HL-60 (cell line): ENCODE measurements at regions not wholly inside any gene's neighbourhood (a gene's known extent, or its start where the extent isn't known, plus 50 kb on each side); places are given as distances from the start of the nearest gene placed in this dataset.

Source experiments
- DNase-seq, 2 experiments: peaks; one replicate each; pipeline ENCODE4 v3.0.0-alpha.2; 2010 to 2020; ENCODE audit warnings: low read depth in 1 of 2, low spot score in 1 of 2
- H3K27ac ChIP-seq: fragments of 250-450 bp; sonication (Bioruptor Pico); replicated peaks from 2 replicates; pipeline ENCODE4 v1.5.1; 2020; ENCODE audit warnings: mild to moderate bottlenecking, moderate library complexity
- H3K27me3 ChIP-seq: fragments of 250-450 bp; sonication (Bioruptor Pico); 2 replicates; pipeline ENCODE4 v1.5.1; 2021; ENCODE audit warnings: mild to moderate bottlenecking, moderate library complexity; ENCODE audit not compliant: insufficient read depth, poor library complexity, severe bottlenecking
- H3K4me3 ChIP-seq: replicated peaks from 2 replicates; pipeline ENCODE4 v1.5.1; 2011; ENCODE audit warnings: mild to moderate bottlenecking, control low read depth, low read length; ENCODE audit not compliant: insufficient read depth
- CTCF ChIP-seq: IDR thresholded peaks from one replicate; pipeline ENCODE4 v1.5.1; 2011; ENCODE audit warnings: low read length, control low read depth, inconsistent platforms; ENCODE audit not compliant: insufficient read depth
- GABPA ChIP-seq: IDR thresholded peaks from 2 replicates; pipeline ENCODE4 v1.6.1; 2012; ENCODE audit warnings: low read depth
- POLR2AphosphoS5 ChIP-seq: IDR thresholded peaks from 2 replicates; pipeline ENCODE4 v1.6.1; 2012; ENCODE audit warnings: low read depth
- REST ChIP-seq: IDR thresholded peaks from 2 replicates; pipeline ENCODE4 v1.6.1; 2012; ENCODE audit warnings: low read depth; ENCODE audit not compliant: insufficient replicate concordance
- SPI1 ChIP-seq: IDR thresholded peaks from 2 replicates; pipeline ENCODE4 v1.6.1; 2012; ENCODE audit warnings: low read depth, mild to moderate bottlenecking, borderline replicate concordance

GRCh38 chr2:12548906-12549305, 167.8 kb upstream of the TRIB2 start:
- TF ChIP-seq CTCF (no peak), POLR2AphosphoS5 (no peak), REST (no peak), SPI1 (no peak), GABPA (no peak)
- Histone ChIP-seq H3K27ac (no peak overlapping the region), H3K4me3 (no peak overlapping the region), H3K27me3 (no peaks in the 10 kb centered on the region)
- no peak for DNase-seq

- TF ChIP-seq CTCF (no peak), GABPA (no peak), SPI1 (no peak), REST (no peak)
- Histone ChIP-seq H3K4me3 (no peak overlapping the region), H3K27me3 (no peaks in the 10 kb centered on the region), H3K27ac (no peak overlapping the region)
- DNase-seq, result no peak
These were observed 167.1 kb upstream of the TRIB2 start for GRCh38 chr2:12549641-12550040.

DNA sequence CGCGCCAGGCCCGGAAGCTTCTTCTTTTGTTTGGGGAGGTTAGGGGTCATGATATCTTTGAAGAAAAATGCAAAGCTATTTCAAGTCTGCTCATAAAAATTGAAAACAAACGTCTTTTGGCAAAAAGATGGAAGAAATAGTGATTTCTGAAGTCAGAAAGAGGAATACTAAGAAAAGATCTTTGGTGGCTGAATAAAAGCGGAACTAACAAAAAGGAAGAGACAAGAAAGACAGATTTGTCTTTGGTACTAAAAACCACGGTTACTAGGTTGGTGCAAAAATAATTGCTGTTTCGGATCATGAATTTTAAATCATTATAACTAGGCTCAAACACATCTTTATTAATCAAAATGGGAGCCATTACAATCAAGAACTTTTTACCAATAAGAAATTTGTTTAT, 164.6 kb upstream of the TRIB2 start:
- DNase-seq, result no peak
- H3K4me3 ChIP-seq, result no peak overlapping the region
- TF ChIP-seq CTCF (no peak), SPI1 (peak; percentile 52; the same call in 1 of the 2 replicates), GABPA (no peak), POLR2AphosphoS5 (no peak), REST (no peak)
- H3K27me3 ChIP-seq, result no peaks in the 10 kb centered on the region
- no peak overlapping the region for H3K27ac ChIP-seq
